Activated CD4-positive, alpha-beta memory T cell treated with anti-CD3 and anti-CD28 coated beads for 36 hours (primary cell): ENCODE measurements at regions not wholly inside any gene's neighbourhood (a gene's known extent, or its start where the extent isn't known, plus 50 kb on each side); places are given as distances from the start of the nearest gene placed in this dataset.

Experiments
- CTCF ChIA-PET: fragments of 350-600 bp; sonication (Branson Sonifier 250); formaldehyde crosslinking; loops from one replicate; lab custom pipeline; 2021; ENCODE audit warnings: antibody characterized with exemption, inconsistent platforms; lab: Charles Lee
- POLR2A ChIA-PET: fragments of 350-600 bp; sonication (Branson Sonifier 250); formaldehyde crosslinking; loops from one replicate; lab custom pipeline; 2021; ENCODE audit warnings: antibody characterized with exemption; lab: Charles Lee
- DNase-seq: peaks from one replicate; pipeline ENCODE4 v3.0.0-alpha.2; 2020
- H3K27ac Mint-ChIP-seq: one replicate; pipeline ENCODE4 v1.8.0; 2021; ENCODE audit warnings: mixed read lengths
- H3K27me3 Mint-ChIP-seq: one replicate; pipeline ENCODE4 v1.8.0; 2021; ENCODE audit warnings: mixed read lengths
- H3K36me3 Mint-ChIP-seq: one replicate; pipeline ENCODE4 v1.8.0; 2021; ENCODE audit warnings: mixed read lengths
- H3K4me1 Mint-ChIP-seq: one replicate; pipeline ENCODE4 v1.8.0; 2021; ENCODE audit warnings: low read depth, mixed read lengths
- H3K4me3 Mint-ChIP-seq: one replicate; pipeline ENCODE4 v1.8.0; 2021; ENCODE audit warnings: mild to moderate bottlenecking, mixed read lengths
- H3K9me3 Mint-ChIP-seq: one replicate; pipeline ENCODE4 v1.8.0; 2021; ENCODE audit warnings: mixed read lengths
- intact Hi-C: fragments of 100-400 bp; cut with micrococcal nuclease; formaldehyde crosslinking; loops from one replicate; pipeline ENCODE4 v1.15.1; 2023

DNA sequence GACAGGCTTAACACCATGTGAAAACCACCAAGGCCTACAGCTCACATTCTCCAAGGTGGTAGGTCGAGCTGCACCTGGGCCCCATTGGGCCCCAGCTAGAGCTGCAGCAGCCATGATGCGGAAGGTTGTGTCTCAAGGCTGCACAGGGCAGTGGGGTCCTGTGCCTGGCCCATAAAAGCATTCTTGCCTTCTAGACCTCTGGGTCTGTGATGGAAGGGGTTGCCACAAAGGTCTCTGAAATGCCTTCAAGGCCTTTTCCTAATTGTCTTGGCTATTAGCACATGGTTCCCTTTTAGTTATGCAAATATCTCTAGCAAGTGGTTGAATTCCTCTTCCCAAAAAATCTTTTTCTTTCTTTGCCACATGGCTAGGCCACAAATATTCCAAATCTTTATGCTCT is 52.5 kb upstream of the C11orf58 start:
- no peak overlapping the region for H3K4me3 Mint-ChIP-seq
- ChIA-PET CTCF (no interaction called here), POLR2A (no interaction called here)
- intact Hi-C loops = no loop called here
- H3K27me3 Mint-ChIP-seq = peaks cover 2% of the 10 kb centered on the region
- H3K27ac Mint-ChIP-seq = no peak overlapping the region
- no peak for DNase-seq
- H3K9me3 Mint-ChIP-seq = peaks cover 2% of the 10 kb centered on the region
- no peaks in the 10 kb centered on the region for H3K36me3 Mint-ChIP-seq
- H3K4me1 Mint-ChIP-seq = no peaks in the 10 kb centered on the region

DNA sequence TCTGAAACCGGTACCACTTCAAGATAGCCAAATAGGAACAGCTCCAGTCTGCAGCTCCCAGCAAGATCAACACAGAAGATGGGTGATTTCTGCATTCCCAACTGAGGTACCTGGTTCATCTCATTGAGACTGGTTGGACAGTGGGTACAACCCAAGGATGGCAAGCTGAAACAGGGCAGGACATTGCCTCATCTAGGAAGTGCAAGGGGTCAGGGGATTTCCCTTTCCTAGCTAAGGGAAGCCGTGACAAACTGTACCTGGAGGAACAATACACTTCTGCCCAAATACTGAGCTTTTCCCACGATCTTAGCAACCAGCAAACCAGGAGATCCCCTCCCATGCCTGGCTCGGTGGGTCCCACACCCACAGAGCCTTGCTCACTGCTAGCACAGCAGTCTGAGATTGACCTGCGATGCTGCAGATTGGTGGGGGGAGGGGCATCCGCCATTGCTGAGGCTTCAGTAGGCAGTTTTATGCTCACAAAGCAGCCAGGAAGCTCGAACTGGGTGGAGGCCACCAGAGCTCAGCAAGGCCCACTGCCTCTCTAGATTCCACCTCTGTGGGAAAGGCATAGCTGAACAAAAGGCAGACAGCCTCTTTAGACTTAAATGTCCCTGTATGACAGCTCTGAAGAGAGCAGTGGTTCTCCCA is 59.9 kb upstream of the C11orf58 start:
- intact Hi-C loops = no loop called here
- Mint-ChIP-seq H3K4me3 (no peak overlapping the region), H3K9me3 (peaks cover 9% of the 10 kb centered on the region), H3K4me1 (no peaks in the 10 kb centered on the region), H3K27me3 (peaks cover 9% of the 10 kb centered on the region), H3K36me3 (no peaks in the 10 kb centered on the region), H3K27ac (no peak overlapping the region)
- CTCF ChIA-PET = interaction anchor here (1.2 kb wide), 1 partner anchor 11 kb away, joined by 4 read pairs; no protein-coding TSS in a partner anchor
- no peak for DNase-seq
- POLR2A ChIA-PET = no interaction called here

GRCh38 chr11:16669799-16670415 is 68.5 kb upstream of the C11orf58 start:
- intact Hi-C loops = no loop called here
- Mint-ChIP-seq H3K4me1 (no peaks in the 10 kb centered on the region), H3K36me3 (no peaks in the 10 kb centered on the region), H3K27me3 (peaks cover 4% of the 10 kb centered on the region), H3K9me3 (peaks cover 15% of the 10 kb centered on the region), H3K27ac (no peak overlapping the region), H3K4me3 (no peak overlapping the region)
- ChIA-PET CTCF (no interaction called here), POLR2A (no interaction called here)
- DNase-seq = no peak

GRCh38 chr11:16632295-16633200 is 105.9 kb upstream of the C11orf58 start:
- H3K27me3 Mint-ChIP-seq = peaks cover 3% of the 10 kb centered on the region
- DNase-seq = no peak
- ChIA-PET CTCF (interaction anchor here (0.7 to 1.2 kb wide), 2 partner anchors 12 to 907 kb away, joined by 3 to 4 read pairs; no protein-coding TSS in a partner anchor), POLR2A (no interaction called here)
- H3K4me3 Mint-ChIP-seq = no peak overlapping the region
- H3K4me1 Mint-ChIP-seq = no peaks in the 10 kb centered on the region
- intact Hi-C loops = no loop called here
- H3K27ac Mint-ChIP-seq = no peak overlapping the region
- H3K36me3 Mint-ChIP-seq = no peaks in the 10 kb centered on the region
- peaks cover 20% of the 10 kb centered on the region for H3K9me3 Mint-ChIP-seq

GRCh38 chr11:16630651-16631050 is 107.8 kb upstream of the C11orf58 start:
- ChIA-PET CTCF (no interaction called here), POLR2A (no interaction called here)
- intact Hi-C loops = no loop called here
- no peak for DNase-seq
- Mint-ChIP-seq H3K9me3 (peaks cover 15% of the 10 kb centered on the region), H3K27me3 (peaks cover 10% of the 10 kb centered on the region), H3K36me3 (no peaks in the 10 kb centered on the region), H3K4me3 (no peak overlapping the region), H3K27ac (no peak overlapping the region), H3K4me1 (no peaks in the 10 kb centered on the region)

GRCh38 chr11:16618431-16618830 is 120.0 kb upstream of the C11orf58 start:
- intact Hi-C loops = loop anchor here (10.0 kb wide), 1 partner anchor 1644 kb away; the partner anchor contains the start of gene CALCA
- Mint-ChIP-seq H3K4me3 (no peak overlapping the region), H3K27me3 (peaks cover 25% of the 10 kb centered on the region), H3K9me3 (peaks cover 7% of the 10 kb centered on the region), H3K4me1 (peaks cover 8% of the 10 kb centered on the region), H3K27ac (no peak overlapping the region), H3K36me3 (peaks cover 2% of the 10 kb centered on the region)
- ChIA-PET POLR2A (no interaction called here), CTCF (no interaction called here)
- no peak for DNase-seq

GRCh38 chr11:16615480-16615879 is 123.0 kb upstream of the C11orf58 start:
- POLR2A ChIA-PET = no interaction called here
- peaks cover 49% of the 10 kb centered on the region for H3K27me3 Mint-ChIP-seq
- DNase-seq = no peak
- H3K4me1 Mint-ChIP-seq = peaks cover 24% of the 10 kb centered on the region
- no peak overlapping the region for H3K27ac Mint-ChIP-seq
- H3K9me3 Mint-ChIP-seq = no peaks in the 10 kb centered on the region
- H3K4me3 Mint-ChIP-seq = no peak overlapping the region
- intact Hi-C loops = loop anchor here (10.0 kb wide), 1 partner anchor 1641 kb away; the partner anchor contains the start of gene CALCA
- no peaks in the 10 kb centered on the region for H3K36me3 Mint-ChIP-seq
- CTCF ChIA-PET = interaction anchor here (3.5 kb wide), 1 partner anchor 11 kb away, joined by 25 read pairs; no protein-coding TSS in a partner anchor

DNA sequence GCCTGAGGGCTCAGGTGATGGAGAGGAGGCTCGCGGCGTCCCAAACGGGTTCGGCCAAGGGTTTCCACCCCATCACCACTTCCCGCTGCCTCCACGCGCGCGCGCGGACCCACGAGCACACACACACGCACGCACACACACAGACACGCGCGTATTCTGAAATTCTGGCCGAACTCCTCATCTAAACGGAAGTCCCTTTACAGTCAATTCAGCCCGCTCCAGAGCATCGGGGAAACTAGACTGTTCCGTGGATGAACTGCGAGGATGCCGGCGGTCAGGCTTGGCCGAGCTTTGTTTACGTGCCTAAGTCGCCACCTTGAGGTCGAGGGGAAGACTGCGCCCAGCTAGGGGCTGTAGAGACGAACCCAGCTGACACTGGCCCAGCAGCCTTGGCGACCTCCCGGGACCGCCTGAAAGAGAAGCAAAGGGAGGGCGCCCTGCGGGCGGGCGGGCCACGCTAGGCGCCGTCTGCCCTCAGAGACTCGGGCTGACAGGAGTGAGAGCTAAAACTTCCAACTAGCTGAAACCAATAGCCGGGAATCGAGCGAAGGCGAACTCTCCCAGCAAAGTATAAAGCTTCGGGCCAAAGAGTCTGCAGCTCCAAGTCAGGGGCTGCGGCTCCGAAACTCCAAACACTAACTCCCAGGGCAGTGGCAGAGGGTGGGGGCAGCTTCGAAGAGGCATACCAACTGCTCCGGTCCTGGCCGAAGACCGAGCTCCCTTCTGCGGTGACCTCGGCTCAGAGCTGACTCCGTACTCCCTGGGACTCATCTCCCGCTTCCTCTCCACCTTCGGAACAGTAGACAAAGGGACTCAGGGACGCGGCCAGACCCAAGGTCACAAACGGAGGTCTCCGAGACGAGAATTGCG is 124.7 kb upstream of the C11orf58 start:
- CTCF ChIA-PET = interaction anchor here (0.7 to 3.5 kb wide), 26 partner anchors 8 to 1514 kb away, joined by 3 to 25 read pairs (median 3); no protein-coding TSS in a partner anchor

DNA sequence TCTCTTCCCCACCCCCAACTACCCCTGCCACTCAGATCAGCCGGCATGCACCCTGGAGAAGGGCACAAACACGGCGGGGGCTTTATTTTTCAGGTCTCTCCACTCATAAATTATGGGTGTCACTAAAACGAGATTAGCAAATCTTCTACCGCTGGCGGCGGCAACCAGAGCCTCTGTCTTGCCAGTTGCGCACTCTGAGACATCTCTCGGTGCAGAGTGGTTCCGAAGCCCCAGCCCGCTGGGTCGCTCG is 125.3 kb upstream of the C11orf58 start:
- peaks cover 24% of the 10 kb centered on the region for H3K4me1 Mint-ChIP-seq
- no peak for DNase-seq

More for the DNA sequence above, 124.7 kb upstream of the C11orf58 start:
- Mint-ChIP-seq H3K4me1 (peaks cover 24% of the 10 kb centered on the region), H3K27ac (no peak overlapping the region), H3K9me3 (no peaks in the 10 kb centered on the region), H3K27me3 (peaks cover 49% of the 10 kb centered on the region), H3K4me3 (peak overlapping the region; percentile 63), H3K36me3 (peaks cover 2% of the 10 kb centered on the region)
- intact Hi-C loops = loop anchor here (10.0 kb wide), 1 partner anchor 1639 kb away; the partner anchor contains the start of gene CALCA
- POLR2A ChIA-PET = interaction anchor here (0.6 to 1.2 kb wide), 2 partner anchors 17 to 540 kb away, joined by 3 to 4 read pairs; no protein-coding TSS in a partner anchor
- peak; percentile 82 for DNase-seq

GRCh38 chr11:16612566-16613261 is 125.7 kb upstream of the C11orf58 start:
- H3K27ac Mint-ChIP-seq = no peak overlapping the region
- POLR2A ChIA-PET = interaction anchor here (1.2 kb wide), 1 partner anchor 16 kb away, joined by 3 read pairs; no protein-coding TSS in a partner anchor
- peak overlapping the region; percentile 63 for H3K4me3 Mint-ChIP-seq
- CTCF ChIA-PET = interaction anchor here (1.1 to 3.5 kb wide), 4 partner anchors 8 to 1335 kb away, joined by 3 to 25 read pairs (median 5); no protein-coding TSS in a partner anchor
- peaks cover 2% of the 10 kb centered on the region for H3K36me3 Mint-ChIP-seq
- no peak for DNase-seq
- H3K4me1 Mint-ChIP-seq = peaks cover 24% of the 10 kb centered on the region
- intact Hi-C loops = loop anchor here (10.0 kb wide), 1 partner anchor 1638 kb away; the partner anchor contains the start of gene CALCA
- H3K27me3 Mint-ChIP-seq = peaks cover 45% of the 10 kb centered on the region
- H3K9me3 Mint-ChIP-seq = no peaks in the 10 kb centered on the region

More for the DNA sequence above, 125.3 kb upstream of the C11orf58 start:
- peaks cover 2% of the 10 kb centered on the region for H3K36me3 Mint-ChIP-seq
- H3K27ac Mint-ChIP-seq = no peak overlapping the region
- POLR2A ChIA-PET = interaction anchor here (1.2 kb wide), 1 partner anchor 17 kb away, joined by 3 read pairs; no protein-coding TSS in a partner anchor
- H3K9me3 Mint-ChIP-seq = no peaks in the 10 kb centered on the region
- CTCF ChIA-PET = interaction anchor here (0.8 to 3.5 kb wide), 17 partner anchors 8 to 1513 kb away, joined by 3 to 25 read pairs (median 3); no protein-coding TSS in a partner anchor
- intact Hi-C loops = loop anchor here (10.0 kb wide), 1 partner anchor 1638 kb away; the partner anchor contains the start of gene CALCA
- H3K4me3 Mint-ChIP-seq = peak overlapping the region; percentile 63
- peaks cover 45% of the 10 kb centered on the region for H3K27me3 Mint-ChIP-seq
